ENCODE measurements at regions not wholly inside any gene's neighbourhood (a gene's known extent, or its start where the extent isn't known, plus 50 kb on each side); places are given as distances from the start of the nearest gene placed in this dataset.

DNA sequence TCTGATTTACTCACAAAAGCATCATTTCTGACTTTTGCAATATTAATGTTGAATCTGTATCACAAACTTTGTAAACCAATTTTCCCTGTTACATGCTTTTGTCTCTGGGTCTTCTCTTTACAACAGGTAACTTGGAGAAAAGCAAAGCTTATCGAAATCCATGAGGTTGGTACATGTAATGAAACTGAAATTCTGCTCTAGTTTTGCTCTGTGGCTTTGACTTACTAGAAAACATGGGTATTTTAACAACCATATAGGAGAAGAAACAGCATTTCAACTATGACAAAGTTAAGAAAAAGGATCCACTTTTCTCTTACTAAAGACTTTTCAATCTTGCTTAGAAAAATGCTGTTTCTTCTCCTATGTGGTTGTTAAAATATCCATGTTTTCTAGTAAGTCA, 645.8 kb downstream of the STIM2 start:
- Histone ChIP-seq H3F3A (ENCODE audit: control insufficient read depth, insufficient read depth) (no peaks in the 10 kb centered on the region), H3K4me1 (ENCODE audit: control insufficient read depth, low read length) (no peaks in the 10 kb centered on the region), H3K27me3 (ENCODE audit: control insufficient read depth, low read length) (no peaks in the 10 kb centered on the region), H3K9me2 (replicated peaks; ENCODE audit: control insufficient read depth, low read length) (no peaks in the 10 kb centered on the region), H3K4me3 (ENCODE audit: low read length) (no peak overlapping the region), H3K27ac (ENCODE audit: low read depth, low read length) (no peak overlapping the region), H3K4me2 (ENCODE audit: low read length) (no peak overlapping the region), H3K36me3 (ENCODE audit: control insufficient read depth, low read length) (no peaks in the 10 kb centered on the region), H3K9me3 (ENCODE audit: control insufficient read depth, insufficient read depth, low read length) (no peaks in the 10 kb centered on the region), H4K20me1 (ENCODE audit: control insufficient read depth, insufficient read depth, low read depth, low read length) (no peaks in the 10 kb centered on the region), H3K79me2 (ENCODE audit: control insufficient read depth, low read length) (no peaks in the 10 kb centered on the region)
- no peak for TF ChIP-seq EZH2phosphoT487 (IDR thresholded peaks at IDR 0.05; ENCODE audit: borderline replicate concordance, low read length)
- TF ChIP-seq CTCF (IDR thresholded peaks at IDR 0.05; ENCODE audit: low read depth, low read length, poor library complexity, severe bottlenecking) = no peak

DNA sequence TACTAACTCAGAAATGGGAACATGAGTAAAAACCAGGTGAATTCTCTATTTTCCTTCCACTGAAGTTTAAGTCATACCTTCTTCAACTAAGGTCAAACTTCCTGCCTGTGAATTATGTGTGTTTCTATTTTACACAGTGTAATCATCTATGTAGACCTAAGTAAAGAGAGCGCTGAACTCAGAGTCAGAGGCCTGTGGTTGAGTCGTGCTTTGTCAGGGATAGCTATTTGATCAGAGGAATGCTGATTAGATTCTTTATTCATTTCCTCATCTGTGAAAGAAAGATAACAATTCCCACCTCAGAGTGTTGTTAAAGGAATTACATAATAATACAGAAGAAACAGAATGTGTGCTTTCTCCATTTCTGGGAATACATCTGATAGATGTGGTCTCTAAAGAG, 654.1 kb downstream of the STIM2 start:
- TF ChIP-seq CTCF (IDR thresholded peaks at IDR 0.05; ENCODE audit: low read depth, low read length, poor library complexity, severe bottlenecking) (no peak), EZH2phosphoT487 (IDR thresholded peaks at IDR 0.05; ENCODE audit: borderline replicate concordance, low read length) (no peak)
- no peaks in the 10 kb centered on the region for H3K9me3 ChIP-seq (ENCODE audit: control insufficient read depth, insufficient read depth, low read length)
- H3K27me3 ChIP-seq (ENCODE audit: control insufficient read depth, low read length) = no peaks in the 10 kb centered on the region
- H3F3A ChIP-seq (ENCODE audit: control insufficient read depth, insufficient read depth) = no peaks in the 10 kb centered on the region
- H3K4me3 ChIP-seq (ENCODE audit: low read length) = no peak overlapping the region
- no peaks in the 10 kb centered on the region for H3K79me2 ChIP-seq (ENCODE audit: control insufficient read depth, low read length)
- H3K36me3 ChIP-seq (ENCODE audit: control insufficient read depth, low read length) = no peaks in the 10 kb centered on the region
- H3K4me2 ChIP-seq (ENCODE audit: low read length) = no peak overlapping the region
- no peaks in the 10 kb centered on the region for H3K4me1 ChIP-seq (ENCODE audit: control insufficient read depth, low read length)
- H4K20me1 ChIP-seq (ENCODE audit: control insufficient read depth, insufficient read depth, low read depth, low read length) = no peaks in the 10 kb centered on the region
- no peak overlapping the region for H3K27ac ChIP-seq (ENCODE audit: low read depth, low read length)
- no peaks in the 10 kb centered on the region for H3K9me2 ChIP-seq (replicated peaks; ENCODE audit: control insufficient read depth, low read length)

- Histone ChIP-seq H3K9me2 (replicated peaks; ENCODE audit: control insufficient read depth, low read length) (no peaks in the 10 kb centered on the region), H3K27ac (ENCODE audit: low read depth, low read length) (no peak overlapping the region), H3K4me3 (ENCODE audit: low read length) (no peak overlapping the region), H3F3A (ENCODE audit: control insufficient read depth, insufficient read depth) (no peaks in the 10 kb centered on the region), H4K20me1 (ENCODE audit: control insufficient read depth, insufficient read depth, low read depth, low read length) (no peaks in the 10 kb centered on the region), H3K9me3 (ENCODE audit: control insufficient read depth, insufficient read depth, low read length) (no peaks in the 10 kb centered on the region), H3K4me2 (ENCODE audit: low read length) (no peak overlapping the region), H3K4me1 (ENCODE audit: control insufficient read depth, low read length) (no peaks in the 10 kb centered on the region), H3K36me3 (ENCODE audit: control insufficient read depth, low read length) (no peaks in the 10 kb centered on the region), H3K27me3 (ENCODE audit: control insufficient read depth, low read length) (no peaks in the 10 kb centered on the region), H3K79me2 (ENCODE audit: control insufficient read depth, low read length) (no peaks in the 10 kb centered on the region)
- TF ChIP-seq CTCF (IDR thresholded peaks at IDR 0.05; ENCODE audit: low read depth, low read length, poor library complexity, severe bottlenecking) (no peak), EZH2phosphoT487 (IDR thresholded peaks at IDR 0.05; ENCODE audit: borderline replicate concordance, low read length) (no peak)
Measured at GRCh38 chr4:27515140-27515539, 654.5 kb downstream of the STIM2 start.

DNA sequence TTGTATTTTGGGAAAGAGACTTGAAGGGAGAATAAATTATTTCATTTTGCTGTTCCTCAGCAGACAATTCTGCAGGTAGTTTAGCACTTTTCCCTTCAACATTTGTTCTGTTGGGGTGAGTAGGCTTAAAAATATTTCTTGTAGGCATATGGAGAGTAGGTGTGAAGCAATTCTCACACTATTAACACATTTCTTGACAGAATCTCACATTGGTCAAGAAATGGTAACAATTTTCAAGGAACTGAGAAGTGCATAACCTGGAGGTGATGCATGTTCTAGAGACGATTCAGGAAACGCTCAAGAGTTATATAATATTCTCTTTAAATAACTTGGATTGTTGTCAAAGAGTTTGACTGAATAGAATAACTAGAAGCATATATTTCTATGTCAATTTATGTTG, 658.2 kb downstream of the STIM2 start:
- Histone ChIP-seq H3K9me3 (ENCODE audit: control insufficient read depth, insufficient read depth, low read length) (no peaks in the 10 kb centered on the region), H3K27ac (ENCODE audit: low read depth, low read length) (no peak overlapping the region), H3K4me2 (ENCODE audit: low read length) (no peak overlapping the region), H3K27me3 (ENCODE audit: control insufficient read depth, low read length) (no peaks in the 10 kb centered on the region), H3F3A (ENCODE audit: control insufficient read depth, insufficient read depth) (no peaks in the 10 kb centered on the region), H3K79me2 (ENCODE audit: control insufficient read depth, low read length) (no peaks in the 10 kb centered on the region), H3K4me3 (ENCODE audit: low read length) (no peak overlapping the region), H4K20me1 (ENCODE audit: control insufficient read depth, insufficient read depth, low read depth, low read length) (no peaks in the 10 kb centered on the region), H3K9me2 (replicated peaks; ENCODE audit: control insufficient read depth, low read length) (no peaks in the 10 kb centered on the region), H3K36me3 (ENCODE audit: control insufficient read depth, low read length) (no peaks in the 10 kb centered on the region), H3K4me1 (ENCODE audit: control insufficient read depth, low read length) (no peaks in the 10 kb centered on the region)
- TF ChIP-seq CTCF (IDR thresholded peaks at IDR 0.05; ENCODE audit: low read depth, low read length, poor library complexity, severe bottlenecking) (no peak), EZH2phosphoT487 (IDR thresholded peaks at IDR 0.05; ENCODE audit: borderline replicate concordance, low read length) (no peak)

Data from DOHH2 (cell line).